ENCODE measurements at regions not wholly inside any gene's neighbourhood (a gene's known extent, or its start where the extent isn't known, plus 50 kb on each side); places are given as distances from the start of the nearest gene placed in this dataset.

DNA sequence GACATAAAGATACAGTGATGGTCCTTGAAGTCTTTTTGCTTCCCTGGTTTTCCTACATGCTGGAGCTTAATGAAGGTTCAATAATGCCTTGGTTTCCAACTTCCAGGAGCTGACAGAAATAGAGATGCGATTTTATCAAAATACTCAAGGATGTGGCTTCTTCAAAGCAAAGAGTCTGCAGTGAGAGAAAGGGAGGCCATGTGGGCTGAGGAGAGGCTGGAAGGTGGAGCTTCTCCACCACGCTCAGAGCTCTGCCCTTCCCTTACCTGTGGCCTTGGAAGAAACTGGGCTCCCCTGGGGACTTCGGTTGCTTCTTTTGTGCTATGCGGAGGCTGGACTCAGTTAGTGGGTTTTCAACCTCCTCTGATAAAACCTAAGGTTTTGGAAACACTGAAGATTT, 175.0 kb upstream of the APCDD1 start:
- in situ Hi-C loops (cut with HindIII; ENCODE audit: low pct_unique_long_range_greater_than_20kb, low sequenced_read_pairs): no loop called here
- DNase-seq (ENCODE audit: low read depth in 1 of 2, low spot score in 1 of 2): no peak
- TF ChIP-seq JUND (IDR thresholded peaks at IDR 0.05; ENCODE audit: low read depth): no peak

- DNase-seq (ENCODE audit: low read depth in 1 of 2, low spot score in 1 of 2): no peak
- in situ Hi-C loops (cut with HindIII; ENCODE audit: low pct_unique_long_range_greater_than_20kb, low sequenced_read_pairs): no loop called here
- no peak for TF ChIP-seq JUND (IDR thresholded peaks at IDR 0.05; ENCODE audit: low read depth)
These were observed 174.4 kb upstream of the APCDD1 start for GRCh38 chr18:10279905-10280644.

- TF ChIP-seq JUND (IDR thresholded peaks at IDR 0.05; ENCODE audit: low read depth): no peak
- DNase-seq (ENCODE audit: low read depth in 1 of 2, low spot score in 1 of 2): no peak
- in situ Hi-C loops (cut with HindIII; ENCODE audit: low pct_unique_long_range_greater_than_20kb, low sequenced_read_pairs): no loop called here
These were observed 169.7 kb upstream of the APCDD1 start for GRCh38 chr18:10284540-10285282.

GRCh38 chr18:10285283-10285640, 169.2 kb upstream of the APCDD1 start:
- in situ Hi-C loops (cut with HindIII; ENCODE audit: low pct_unique_long_range_greater_than_20kb, low sequenced_read_pairs): no loop called here
- no peak for TF ChIP-seq JUND (IDR thresholded peaks at IDR 0.05; ENCODE audit: low read depth)
- DNase-seq (ENCODE audit: low read depth in 1 of 2, low spot score in 1 of 2): no peak

DNA sequence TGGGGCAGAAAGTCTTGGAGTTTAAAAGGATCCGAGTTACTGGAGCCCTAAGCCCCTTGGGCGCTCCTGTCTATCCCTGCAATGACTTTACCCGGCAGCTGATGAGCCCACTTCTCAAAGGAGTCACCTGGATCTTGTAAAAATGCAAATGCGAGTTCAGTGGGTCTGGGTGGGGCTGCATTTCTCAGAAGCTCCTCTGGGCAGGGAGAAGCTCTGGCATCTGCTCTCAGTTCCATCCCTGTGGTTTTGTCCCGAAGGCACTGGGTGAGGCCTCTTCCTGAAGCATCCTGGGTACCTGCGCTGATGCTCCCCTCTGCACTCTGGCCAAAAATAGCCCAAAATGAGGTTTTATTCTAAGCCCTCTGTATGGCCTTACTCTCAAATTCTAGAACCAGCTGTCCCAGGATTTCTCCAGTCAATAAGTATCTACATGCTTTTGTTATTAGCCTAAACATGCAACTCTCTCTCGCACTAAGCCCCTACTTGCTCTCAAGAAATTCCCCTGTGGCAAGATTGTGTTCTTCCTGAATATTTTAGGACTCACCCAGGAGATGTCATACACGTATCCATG, 167.8 kb upstream of the APCDD1 start:
- in situ Hi-C loops (cut with HindIII; ENCODE audit: low pct_unique_long_range_greater_than_20kb, low sequenced_read_pairs): no loop called here
- no peak for TF ChIP-seq JUND (IDR thresholded peaks at IDR 0.05; ENCODE audit: low read depth)
- no peak for DNase-seq (ENCODE audit: low read depth in 1 of 2, low spot score in 1 of 2)

DNA sequence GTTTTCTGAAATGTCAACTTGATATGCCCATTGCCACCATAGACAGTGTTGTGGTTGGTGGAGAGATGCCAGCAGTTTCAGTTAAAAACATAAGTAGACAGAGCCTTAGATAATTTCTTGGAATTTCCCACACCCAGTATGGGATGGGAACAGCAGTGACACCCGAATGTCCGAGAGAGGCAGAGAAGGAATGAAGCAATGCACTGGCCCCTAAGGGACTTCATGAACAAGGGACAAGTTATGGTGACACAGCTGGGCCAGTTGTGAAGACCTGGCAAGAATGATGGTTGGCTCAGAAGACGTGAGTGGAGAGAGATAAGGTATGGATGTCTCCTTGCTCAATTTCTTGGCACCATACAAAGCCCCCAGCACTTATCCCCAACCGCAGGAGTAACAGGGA, 165.2 kb upstream of the APCDD1 start:
- TF ChIP-seq JUND (IDR thresholded peaks at IDR 0.05; ENCODE audit: low read depth): no peak
- DNase-seq (ENCODE audit: low read depth in 1 of 2, low spot score in 1 of 2): no peak
- in situ Hi-C loops (cut with HindIII; ENCODE audit: low pct_unique_long_range_greater_than_20kb, low sequenced_read_pairs): no loop called here

DNA sequence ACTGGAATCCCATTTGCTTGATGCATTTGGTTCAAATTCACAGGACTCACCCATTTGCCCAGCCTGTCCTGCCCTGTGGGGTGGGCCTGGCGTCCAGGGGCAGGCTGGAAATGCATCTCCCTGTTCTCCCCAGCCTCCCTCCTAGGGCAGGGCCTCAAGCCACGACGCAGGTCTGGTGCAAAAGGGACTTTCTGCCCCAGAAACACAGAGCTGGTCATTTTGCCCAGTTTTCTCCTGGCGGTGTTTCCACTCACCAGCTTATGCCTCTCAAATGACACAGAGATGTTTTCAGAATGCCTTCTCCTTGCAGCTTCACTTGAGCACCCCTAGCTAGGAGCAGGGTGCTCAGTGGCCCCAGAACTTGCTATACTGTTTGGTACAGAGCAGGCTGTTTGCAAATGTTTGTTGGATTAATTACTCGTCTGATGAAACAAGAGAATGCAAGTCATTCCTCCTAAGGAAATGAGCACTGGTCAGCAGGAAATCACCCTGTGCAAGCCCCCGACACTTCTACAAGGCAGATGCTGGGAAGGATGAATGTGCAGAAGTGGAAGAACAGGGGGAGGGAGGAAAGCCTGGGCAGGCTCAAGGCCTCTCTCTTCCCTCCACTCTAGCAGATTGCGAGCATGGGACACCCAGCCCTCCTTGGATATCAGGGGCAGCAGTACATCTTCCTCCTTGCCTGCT, 164.3 kb upstream of the APCDD1 start:
- DNase-seq (ENCODE audit: low read depth in 1 of 2, low spot score in 1 of 2): no peak
- in situ Hi-C loops (cut with HindIII; ENCODE audit: low pct_unique_long_range_greater_than_20kb, low sequenced_read_pairs): no loop called here
- no peak for TF ChIP-seq JUND (IDR thresholded peaks at IDR 0.05; ENCODE audit: low read depth)

- TF ChIP-seq JUND (IDR thresholded peaks at IDR 0.05; ENCODE audit: low read depth): no peak
- DNase-seq (ENCODE audit: low read depth in 1 of 2, low spot score in 1 of 2): no peak
- in situ Hi-C loops (cut with HindIII; ENCODE audit: low pct_unique_long_range_greater_than_20kb, low sequenced_read_pairs): no loop called here
These were observed 163.7 kb upstream of the APCDD1 start for GRCh38 chr18:10290638-10291235.

GRCh38 chr18:10291568-10291981, 162.9 kb upstream of the APCDD1 start:
- DNase-seq (ENCODE audit: low read depth in 1 of 2, low spot score in 1 of 2): no peak
- in situ Hi-C loops (cut with HindIII; ENCODE audit: low pct_unique_long_range_greater_than_20kb, low sequenced_read_pairs): no loop called here
- TF ChIP-seq JUND (IDR thresholded peaks at IDR 0.05; ENCODE audit: low read depth): no peak

DNA sequence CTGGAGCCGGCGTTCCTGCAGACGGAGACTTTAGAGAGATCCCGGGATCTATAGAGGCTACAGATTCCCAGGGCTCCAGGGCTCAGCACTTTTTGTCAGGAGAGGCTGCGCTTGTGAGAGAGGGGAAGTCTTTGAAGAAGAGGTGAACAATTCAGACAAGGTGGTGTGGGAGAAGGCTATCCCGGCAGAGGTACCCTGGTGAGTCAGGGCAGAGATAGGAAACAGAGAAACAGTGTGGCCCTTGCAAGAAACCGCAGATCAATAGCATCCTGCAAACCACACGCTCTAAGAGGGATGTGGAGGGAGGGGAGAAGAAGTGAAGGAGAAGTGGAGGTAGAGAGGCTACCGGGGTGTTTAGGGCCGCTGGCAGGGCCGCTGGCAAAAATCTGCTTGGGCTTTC, 160.5 kb upstream of the APCDD1 start:
- no peak for TF ChIP-seq JUND (IDR thresholded peaks at IDR 0.05; ENCODE audit: low read depth)
- in situ Hi-C loops (cut with HindIII; ENCODE audit: low pct_unique_long_range_greater_than_20kb, low sequenced_read_pairs): no loop called here
- no peak for DNase-seq (ENCODE audit: low read depth in 1 of 2, low spot score in 1 of 2)

DNA sequence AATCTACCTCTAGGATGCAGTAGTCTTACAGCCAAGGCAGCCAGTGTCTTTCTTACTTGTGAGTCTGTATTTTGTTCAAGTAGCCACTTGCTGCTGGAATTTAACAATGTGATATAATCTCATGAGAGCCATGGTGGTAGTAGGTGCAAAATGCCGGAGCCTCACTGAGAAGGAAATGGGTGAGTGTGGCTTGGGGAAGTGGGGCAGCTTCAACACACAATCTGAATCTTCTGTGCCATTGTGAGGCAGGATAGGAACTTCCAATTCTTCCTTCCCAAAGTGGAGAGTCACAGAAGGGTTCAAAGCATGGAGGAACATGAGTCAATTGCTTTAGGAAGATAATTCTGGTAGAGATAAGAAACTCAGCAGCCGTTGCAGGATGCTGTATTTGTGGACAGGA, 158.7 kb upstream of the APCDD1 start:
- TF ChIP-seq JUND (IDR thresholded peaks at IDR 0.05; ENCODE audit: low read depth): no peak
- no peak for DNase-seq (ENCODE audit: low read depth in 1 of 2, low spot score in 1 of 2)
- in situ Hi-C loops (cut with HindIII; ENCODE audit: low pct_unique_long_range_greater_than_20kb, low sequenced_read_pairs): no loop called here

DNA sequence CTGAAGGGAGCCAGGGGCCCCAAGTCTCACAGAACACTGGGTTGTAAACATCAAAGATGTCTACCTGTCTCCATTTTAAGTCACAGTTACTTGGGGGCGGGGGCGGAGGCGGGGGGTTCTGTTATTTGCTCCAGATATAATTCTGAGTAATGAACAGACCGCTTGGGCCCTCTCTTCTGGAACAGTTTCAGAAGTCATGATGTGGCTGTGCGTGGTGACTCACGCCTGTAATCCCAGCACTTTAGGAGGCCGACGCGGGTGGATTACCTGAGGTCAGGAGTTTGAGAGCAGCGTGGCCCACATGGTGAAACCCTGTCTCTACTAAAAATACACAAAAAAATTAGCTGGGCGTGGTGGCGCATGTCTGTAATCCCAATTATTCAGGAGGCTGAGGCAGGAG, 157.9 kb upstream of the APCDD1 start:
- TF ChIP-seq JUND (IDR thresholded peaks at IDR 0.05; ENCODE audit: low read depth): no peak
- in situ Hi-C loops (cut with HindIII; ENCODE audit: low pct_unique_long_range_greater_than_20kb, low sequenced_read_pairs): no loop called here
- DNase-seq (ENCODE audit: low read depth in 1 of 2, low spot score in 1 of 2): no peak

All from T47D (cell line).